ENCODE measurements at regions not wholly inside any gene's neighbourhood (a gene's known extent, or its start where the extent isn't known, plus 50 kb on each side); places are given as distances from the start of the nearest gene placed in this dataset.

DNA sequence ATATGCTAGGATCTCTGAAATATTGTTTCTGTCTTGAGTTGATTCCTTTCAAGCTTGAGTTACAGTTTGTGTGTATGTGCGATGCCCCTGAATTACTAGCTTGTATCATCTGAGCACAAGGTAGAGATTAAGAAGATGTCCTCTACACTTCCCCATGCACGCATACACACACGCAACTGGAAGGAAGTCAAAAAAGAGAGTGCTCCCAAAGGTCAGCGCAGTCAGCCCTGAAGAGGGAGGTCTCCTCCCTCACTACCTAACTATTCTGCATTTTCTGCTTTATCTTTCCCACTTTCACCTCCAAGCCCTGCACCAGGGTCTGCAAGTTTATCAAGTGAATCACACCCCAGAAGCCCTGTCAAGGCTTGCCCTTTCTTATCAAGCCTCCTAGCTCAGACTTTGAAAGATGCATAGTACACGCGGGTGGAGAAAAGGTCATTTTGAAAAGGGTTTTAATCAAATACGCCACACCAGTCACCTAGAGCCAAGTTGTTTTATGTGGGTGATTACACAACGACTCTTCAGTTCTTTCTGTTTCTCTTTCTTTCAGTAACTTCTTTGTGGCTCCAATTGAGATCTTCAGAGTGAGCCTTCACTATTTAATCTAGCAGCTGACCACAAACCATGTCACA is 127.7 kb downstream of the ASB9 start:
- intact Hi-C loops (cut with DNase I): no loop called here
- H3K27ac ChIP-seq (ENCODE audit: low read depth in 2 of 2, low read length in 2 of 2): no peak overlapping the region
- H3K9ac ChIP-seq (ENCODE audit: low read length in 3 of 3): no peak overlapping the region
- H3K27me3 ChIP-seq (ENCODE audit: control insufficient read depth, insufficient read depth, low read length): peaks cover 6% of the 10 kb centered on the region
- H3K4me3 ChIP-seq (ENCODE audit: low read length in 3 of 3): no peak overlapping the region
- H3K36me3 ChIP-seq (ENCODE audit: control insufficient read depth in 2 of 3, insufficient read depth in 3 of 3, low read length in 3 of 3): no peaks in the 10 kb centered on the region
- TF ChIP-seq, protein P1, sequence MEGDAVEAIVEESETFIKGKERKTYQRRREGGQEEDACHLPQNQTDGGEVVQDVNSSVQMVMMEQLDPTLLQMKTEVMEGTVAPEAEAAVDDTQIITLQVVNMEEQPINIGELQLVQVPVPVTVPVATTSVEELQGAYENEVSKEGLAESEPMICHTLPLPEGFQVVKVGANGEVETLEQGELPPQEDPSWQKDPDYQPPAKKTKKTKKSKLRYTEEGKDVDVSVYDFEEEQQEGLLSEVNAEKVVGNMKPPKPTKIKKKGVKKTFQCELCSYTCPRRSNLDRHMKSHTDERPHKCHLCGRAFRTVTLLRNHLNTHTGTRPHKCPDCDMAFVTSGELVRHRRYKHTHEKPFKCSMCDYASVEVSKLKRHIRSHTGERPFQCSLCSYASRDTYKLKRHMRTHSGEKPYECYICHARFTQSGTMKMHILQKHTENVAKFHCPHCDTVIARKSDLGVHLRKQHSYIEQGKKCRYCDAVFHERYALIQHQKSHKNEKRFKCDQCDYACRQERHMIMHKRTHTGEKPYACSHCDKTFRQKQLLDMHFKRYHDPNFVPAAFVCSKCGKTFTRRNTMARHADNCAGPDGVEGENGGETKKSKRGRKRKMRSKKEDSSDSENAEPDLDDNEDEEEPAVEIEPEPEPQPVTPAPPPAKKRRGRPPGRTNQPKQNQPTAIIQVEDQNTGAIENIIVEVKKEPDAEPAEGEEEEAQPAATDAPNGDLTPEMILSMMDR (IDR thresholded peaks at IDR 0.05; ENCODE audit: borderline replicate concordance, extremely low read depth, insufficient read depth): no peak
- FAIRE-seq (no peak), DNase-seq (no peak)
- no peaks in the 10 kb centered on the region for H3K9me3 ChIP-seq (ENCODE audit: control insufficient read depth in 2 of 3, insufficient read depth in 1 of 3, low read length in 3 of 3)
- no peaks in the 10 kb centered on the region for H3K4me1 ChIP-seq (ENCODE audit: control insufficient read depth in 2 of 3, insufficient read depth in 2 of 3, low read depth in 1 of 3, low read length in 3 of 3)

DNA sequence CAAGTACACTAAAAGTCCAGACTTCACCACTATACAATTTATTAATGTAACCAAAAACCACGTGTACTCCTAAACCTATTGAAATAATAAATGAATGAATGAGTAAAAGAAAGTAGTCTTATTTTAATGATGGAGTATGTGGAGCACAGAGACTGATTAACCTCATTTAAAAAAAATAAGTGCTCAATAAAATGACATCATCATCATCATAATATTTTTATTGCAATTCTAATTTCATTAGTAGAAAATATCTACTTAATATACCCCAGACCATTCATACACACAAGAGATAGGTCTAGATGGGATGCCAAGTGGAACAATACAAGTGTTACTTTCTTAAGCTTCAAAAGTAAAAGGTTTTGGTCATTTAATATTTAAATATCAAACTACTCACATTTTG is 133.1 kb downstream of the ASB9 start:
- TF ChIP-seq, protein P1 (IDR thresholded peaks at IDR 0.05; ENCODE audit: borderline replicate concordance, extremely low read depth, insufficient read depth): no peak
- no peak for FAIRE-seq
- no peak for DNase-seq
- Histone ChIP-seq H3K36me3 (ENCODE audit: control insufficient read depth in 2 of 3, insufficient read depth in 3 of 3, low read length in 3 of 3) (no peaks in the 10 kb centered on the region), H3K9me3 (ENCODE audit: control insufficient read depth in 2 of 3, insufficient read depth in 1 of 3, low read length in 3 of 3) (no peaks in the 10 kb centered on the region), H3K4me1 (ENCODE audit: control insufficient read depth in 2 of 3, insufficient read depth in 2 of 3, low read depth in 1 of 3, low read length in 3 of 3) (no peaks in the 10 kb centered on the region), H3K27ac (ENCODE audit: low read depth in 2 of 2, low read length in 2 of 2) (no peak overlapping the region), H3K9ac (ENCODE audit: low read length in 3 of 3) (no peak overlapping the region), H3K4me3 (ENCODE audit: low read length in 3 of 3) (no peak overlapping the region), H3K27me3 (ENCODE audit: control insufficient read depth, insufficient read depth, low read length) (no peaks in the 10 kb centered on the region)
- intact Hi-C loops (cut with DNase I): no loop called here

DNA sequence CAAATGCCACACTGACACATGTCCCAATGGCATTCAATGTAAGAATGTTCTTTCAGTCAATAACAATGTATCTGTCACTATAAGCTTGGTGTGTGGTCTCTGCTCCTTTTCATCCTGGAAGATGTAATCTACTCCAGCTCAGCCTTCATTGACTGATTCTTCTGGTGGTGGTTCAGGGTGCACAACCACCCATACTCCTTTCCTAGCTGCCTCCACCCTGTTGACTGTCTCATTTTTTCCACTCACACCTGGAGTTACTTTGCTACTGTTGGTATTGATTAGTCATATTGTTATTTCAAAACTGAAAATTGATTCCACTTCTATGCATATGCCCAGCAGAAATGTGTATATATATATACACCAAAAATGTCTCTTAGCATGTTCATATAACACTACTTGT is 140.5 kb downstream of the ASB9 start:
- DNase-seq: no peak
- Histone ChIP-seq H3K9me3 (ENCODE audit: control insufficient read depth in 2 of 3, insufficient read depth in 1 of 3, low read length in 3 of 3) (no peaks in the 10 kb centered on the region), H3K27me3 (ENCODE audit: control insufficient read depth, insufficient read depth, low read length) (no peaks in the 10 kb centered on the region), H3K9ac (ENCODE audit: low read length in 3 of 3) (no peak overlapping the region), H3K36me3 (ENCODE audit: control insufficient read depth in 2 of 3, insufficient read depth in 3 of 3, low read length in 3 of 3) (no peaks in the 10 kb centered on the region), H3K27ac (ENCODE audit: low read depth in 2 of 2, low read length in 2 of 2) (no peak overlapping the region), H3K4me3 (ENCODE audit: low read length in 3 of 3) (no peak overlapping the region), H3K4me1 (ENCODE audit: control insufficient read depth in 2 of 3, insufficient read depth in 2 of 3, low read depth in 1 of 3, low read length in 3 of 3) (no peaks in the 10 kb centered on the region)
- intact Hi-C loops (cut with DNase I): no loop called here
- TF ChIP-seq, protein P1 (IDR thresholded peaks at IDR 0.05; ENCODE audit: borderline replicate concordance, extremely low read depth, insufficient read depth): no peak
- FAIRE-seq: no peak

DNA sequence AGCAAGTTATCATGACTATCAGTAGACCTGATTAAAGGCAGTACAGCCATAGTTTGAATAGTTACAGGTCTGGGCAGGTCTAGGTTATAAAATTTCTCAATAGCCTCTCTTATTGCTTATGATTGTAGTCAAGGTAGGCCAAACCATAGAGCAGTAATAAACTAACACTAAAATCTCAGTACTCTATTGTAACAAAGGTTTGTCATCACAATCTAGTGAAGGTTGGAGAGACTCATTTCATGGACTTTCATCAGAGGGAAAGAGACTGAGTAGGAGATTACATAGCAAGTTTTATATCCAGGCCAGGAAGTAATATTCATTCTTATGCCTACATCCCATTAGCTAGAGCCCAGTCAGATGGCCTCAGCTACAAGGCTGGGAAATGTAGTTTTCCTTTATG is 141.0 kb downstream of the ASB9 start:
- TF ChIP-seq, protein P1 (IDR thresholded peaks at IDR 0.05; ENCODE audit: borderline replicate concordance, extremely low read depth, insufficient read depth): no peak
- Histone ChIP-seq H3K9ac (ENCODE audit: low read length in 3 of 3) (no peak overlapping the region), H3K9me3 (ENCODE audit: control insufficient read depth in 2 of 3, insufficient read depth in 1 of 3, low read length in 3 of 3) (no peaks in the 10 kb centered on the region), H3K4me3 (ENCODE audit: low read length in 3 of 3) (no peak overlapping the region), H3K4me1 (ENCODE audit: control insufficient read depth in 2 of 3, insufficient read depth in 2 of 3, low read depth in 1 of 3, low read length in 3 of 3) (no peaks in the 10 kb centered on the region), H3K36me3 (ENCODE audit: control insufficient read depth in 2 of 3, insufficient read depth in 3 of 3, low read length in 3 of 3) (no peaks in the 10 kb centered on the region), H3K27me3 (ENCODE audit: control insufficient read depth, insufficient read depth, low read length) (no peaks in the 10 kb centered on the region), H3K27ac (ENCODE audit: low read depth in 2 of 2, low read length in 2 of 2) (no peak overlapping the region)
- intact Hi-C loops (cut with DNase I): no loop called here
- FAIRE-seq (no peak), DNase-seq (no peak)

All from kidney (tissue), 13 donors.